ENCODE measurements at regions not wholly inside any gene's neighbourhood (a gene's known extent, or its start where the extent isn't known, plus 50 kb on each side); places are given as distances from the start of the nearest gene placed in this dataset.

- TF ChIP-seq CTCF (IDR thresholded peaks at IDR 0.05) (no peak), POLR2A (IDR thresholded peaks at IDR 0.05) (no peak), POLR2AphosphoS5 (IDR thresholded peaks at IDR 0.05) (no peak)
Measured at GRCh38 chr18:37667836-37668235, 102.2 kb upstream of the CELF4 start.
